ENCODE measurements at regions not wholly inside any gene's neighbourhood (a gene's known extent, or its start where the extent isn't known, plus 50 kb on each side); places are given as distances from the start of the nearest gene placed in this dataset.

GRCh38 chr3:94896994-94897393 lies 834.1 kb downstream of the NSUN3 start:
- DNase-seq: no peak

DNA sequence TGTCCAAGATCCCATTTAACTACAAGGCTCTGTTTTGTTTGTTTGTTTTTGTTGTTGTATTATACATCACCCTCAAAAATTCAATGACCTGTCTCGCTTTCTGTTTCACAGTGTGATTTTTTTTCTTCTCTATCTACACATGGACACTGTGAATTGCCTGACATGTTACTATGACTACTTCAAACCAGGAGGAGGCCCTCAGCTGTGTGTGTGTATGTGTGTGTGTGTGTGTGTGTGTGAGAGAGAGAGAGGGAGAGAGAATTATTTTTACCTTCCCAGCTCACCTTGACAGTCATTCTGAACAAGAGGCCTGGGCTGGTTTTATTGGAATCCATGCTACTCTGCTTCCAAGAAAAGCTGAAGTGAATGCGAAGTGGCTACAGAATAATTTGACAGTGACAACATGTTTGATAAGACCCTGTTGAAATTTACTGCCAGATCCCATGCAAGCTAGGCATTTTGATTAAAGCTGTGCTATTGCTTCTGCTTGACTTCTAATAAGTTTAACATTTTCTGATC lies 841.4 kb downstream of the NSUN3 start:
- no peak for DNase-seq

- no peak for DNase-seq
Observed at GRCh38 chr3:94909726-94910125, 846.9 kb downstream of the NSUN3 start.

DNA sequence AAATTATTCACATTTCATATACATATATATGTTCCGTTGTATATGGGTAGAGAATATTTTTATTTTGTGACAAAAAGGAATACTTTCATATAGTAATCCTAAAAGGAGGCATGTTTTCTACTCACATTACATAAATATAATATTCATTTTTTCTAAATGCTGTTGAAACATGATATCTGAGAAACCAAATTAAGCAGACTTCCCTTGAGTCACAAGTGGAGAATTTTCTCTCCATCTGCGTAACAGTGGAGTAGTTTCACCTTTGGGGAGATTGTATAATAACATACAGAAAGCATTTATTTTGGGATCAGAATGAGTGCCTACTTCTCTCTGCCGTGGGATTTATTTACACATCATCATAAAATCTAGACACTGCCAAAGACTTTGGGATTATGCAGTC lies 849.8 kb downstream of the NSUN3 start:
- DNase-seq: no peak

DNA sequence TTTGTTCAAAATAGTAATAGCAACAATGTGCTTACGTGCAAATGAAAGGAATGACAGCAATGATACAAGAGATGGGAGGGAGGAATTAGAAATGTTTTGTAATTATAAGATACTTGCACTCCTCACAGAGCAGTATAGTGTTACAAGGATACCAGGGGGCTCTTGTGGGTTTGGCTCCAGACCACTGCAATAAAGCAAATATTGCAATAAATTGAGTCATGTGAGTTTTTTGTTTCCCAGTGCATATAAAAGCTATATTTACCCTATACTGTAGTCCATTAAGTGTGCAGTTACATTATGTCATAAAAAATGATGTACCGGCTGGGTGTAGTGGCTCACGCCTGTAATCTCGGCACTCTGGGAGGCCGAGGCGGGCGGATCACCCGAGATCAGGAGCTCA lies 864.3 kb downstream of the NSUN3 start:
- no peak for DNase-seq

- DNase-seq: no peak
Observed at GRCh38 chr3:94928921-94929320, 866.1 kb downstream of the NSUN3 start.

GRCh38 chr3:94935738-94936580 lies 873.1 kb downstream of the NSUN3 start:
- no peak for DNase-seq

DNA sequence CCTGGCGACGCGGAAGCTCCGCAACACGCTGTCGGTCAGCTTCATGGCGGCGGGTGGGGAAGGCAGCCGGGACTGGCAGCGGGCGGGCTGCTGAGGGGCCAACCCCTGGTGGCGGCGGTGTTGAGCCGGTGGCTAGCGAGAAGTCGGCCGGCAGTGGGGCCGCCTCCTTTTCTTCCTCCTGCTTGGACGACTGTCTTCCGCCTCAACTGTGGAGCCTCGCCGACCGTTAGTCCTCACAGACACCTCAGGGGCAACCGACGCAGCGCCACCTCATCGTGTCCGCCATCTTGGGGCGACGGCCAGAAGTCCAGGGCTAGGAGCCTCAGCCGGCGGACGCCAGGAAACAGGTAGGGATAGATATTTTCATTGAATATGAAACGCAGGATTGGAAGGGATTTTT lies 875.1 kb downstream of the NSUN3 start:
- no peak for DNase-seq

DNA sequence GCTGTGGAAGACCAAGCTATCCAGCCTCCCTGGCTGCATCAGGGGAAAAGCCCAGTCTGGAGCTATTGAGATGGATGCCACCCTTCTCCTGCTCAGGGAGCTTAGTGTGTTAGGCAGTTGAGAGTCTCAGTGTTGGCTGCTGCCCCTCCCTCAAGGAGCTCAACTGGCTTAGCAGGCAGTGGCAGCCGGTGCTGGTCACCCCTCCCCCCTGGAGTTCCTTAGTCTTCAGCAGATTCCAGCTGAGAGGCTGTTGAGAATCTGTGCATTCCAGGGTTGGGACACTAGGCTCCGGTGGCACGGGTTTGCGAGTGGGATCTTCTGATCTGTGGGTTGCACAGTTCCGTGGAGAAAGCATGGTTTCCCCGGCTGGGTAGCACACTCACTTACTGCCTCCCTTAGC lies 883.8 kb downstream of the NSUN3 start:
- no peak for DNase-seq

DNA sequence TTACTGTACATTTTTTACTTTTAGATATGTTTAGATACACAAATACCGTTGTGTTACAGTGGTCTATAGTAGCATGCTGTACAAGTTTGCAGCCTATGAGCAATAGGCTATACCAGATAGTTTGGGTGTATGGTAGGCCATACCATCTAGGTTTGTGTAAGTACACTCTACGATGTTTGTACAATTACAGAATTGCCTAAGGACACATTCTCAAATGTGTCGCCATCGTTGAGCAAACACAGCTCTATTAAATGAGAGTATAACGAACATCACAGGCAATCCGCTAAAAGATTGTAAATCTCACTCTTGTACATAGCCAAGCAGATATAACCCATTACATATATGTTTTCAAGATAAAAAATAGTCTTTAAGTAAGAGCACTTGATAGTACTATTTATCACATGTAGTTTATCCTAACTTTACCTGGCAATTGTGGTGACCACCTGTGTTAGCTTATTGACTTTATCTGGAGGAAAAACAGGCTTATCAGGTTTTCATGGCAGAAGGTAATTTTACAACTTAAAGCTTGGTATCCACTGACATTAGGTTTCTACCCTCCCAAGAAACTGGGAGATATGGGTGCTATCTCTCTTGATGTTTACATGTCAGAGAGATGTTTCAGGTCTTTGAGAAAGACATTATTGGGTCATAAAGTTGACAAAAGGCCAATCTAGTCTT lies 898.7 kb downstream of the NSUN3 start:
- DNase-seq: no peak

- no peak for DNase-seq
Observed at GRCh38 chr3:94965867-94966475, 903.1 kb downstream of the NSUN3 start.

GRCh38 chr3:94967196-94967595 lies 904.3 kb downstream of the NSUN3 start:
- DNase-seq: no peak

- no peak for DNase-seq
Observed at GRCh38 chr3:94968519-94968918, 905.7 kb downstream of the NSUN3 start.

DNA sequence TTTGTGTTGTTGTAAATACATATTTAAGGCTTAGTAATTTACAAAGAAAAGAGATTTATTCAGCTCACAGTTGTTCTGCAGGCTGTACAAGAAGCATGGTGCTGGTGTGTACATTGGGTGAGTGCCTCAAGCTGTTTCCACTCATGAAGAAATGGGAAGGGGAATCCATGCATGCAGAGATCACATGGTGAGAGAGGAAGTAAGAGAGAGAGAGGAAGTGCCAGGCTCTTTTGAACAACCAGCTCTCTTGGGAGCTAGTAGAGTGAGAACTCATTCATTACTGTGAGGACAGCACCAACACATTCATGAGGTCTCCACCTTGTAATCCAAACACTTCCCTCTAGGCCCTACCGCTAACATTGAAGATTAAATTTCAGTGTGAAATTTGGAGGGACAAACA lies 909.2 kb downstream of the NSUN3 start:
- DNase-seq: no peak

DNA sequence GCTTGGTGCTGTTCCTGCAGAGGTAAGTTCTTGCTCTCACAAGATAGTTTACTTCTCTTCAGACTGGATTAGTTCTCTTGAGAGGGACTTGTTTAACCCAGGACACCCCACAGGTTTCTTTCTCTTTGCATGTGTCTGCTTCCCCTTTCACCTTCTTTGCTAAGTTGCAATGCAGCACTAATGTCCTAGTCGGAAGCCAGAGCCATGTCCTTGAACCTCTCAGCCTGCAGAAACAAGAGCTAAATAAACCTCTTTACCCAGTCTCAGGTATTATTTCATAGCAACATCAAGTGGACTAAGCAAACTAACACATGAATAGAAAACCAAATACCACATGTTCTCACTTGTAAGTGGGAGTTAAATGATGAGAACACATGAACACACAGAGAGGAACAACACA lies 915.2 kb downstream of the NSUN3 start:
- no peak for DNase-seq

DNA sequence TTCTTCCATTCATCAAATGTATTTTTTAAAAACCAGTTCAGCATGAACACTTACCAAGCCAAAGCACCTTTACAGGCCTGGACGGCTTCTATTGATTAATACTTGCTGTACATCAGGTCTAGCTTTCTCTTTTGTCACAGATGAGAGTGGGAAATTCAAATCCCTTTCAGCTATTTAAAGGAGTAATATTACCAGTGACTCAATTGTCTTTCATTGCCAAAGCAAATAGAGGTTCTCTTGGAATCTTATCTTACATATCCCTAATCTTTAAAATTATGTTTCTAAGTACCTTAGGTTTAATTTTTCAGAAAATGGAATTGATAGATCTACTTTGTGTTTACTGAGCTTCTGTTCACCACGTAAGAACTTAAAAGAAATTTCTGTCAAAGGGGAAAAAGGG lies 922.9 kb downstream of the NSUN3 start:
- DNase-seq: no peak

GRCh38 chr3:94990952-94991705 lies 928.3 kb downstream of the NSUN3 start:
- DNase-seq: no peak

- no peak for DNase-seq
Observed at GRCh38 chr3:94996743-94997142, 933.9 kb downstream of the NSUN3 start.

DNA sequence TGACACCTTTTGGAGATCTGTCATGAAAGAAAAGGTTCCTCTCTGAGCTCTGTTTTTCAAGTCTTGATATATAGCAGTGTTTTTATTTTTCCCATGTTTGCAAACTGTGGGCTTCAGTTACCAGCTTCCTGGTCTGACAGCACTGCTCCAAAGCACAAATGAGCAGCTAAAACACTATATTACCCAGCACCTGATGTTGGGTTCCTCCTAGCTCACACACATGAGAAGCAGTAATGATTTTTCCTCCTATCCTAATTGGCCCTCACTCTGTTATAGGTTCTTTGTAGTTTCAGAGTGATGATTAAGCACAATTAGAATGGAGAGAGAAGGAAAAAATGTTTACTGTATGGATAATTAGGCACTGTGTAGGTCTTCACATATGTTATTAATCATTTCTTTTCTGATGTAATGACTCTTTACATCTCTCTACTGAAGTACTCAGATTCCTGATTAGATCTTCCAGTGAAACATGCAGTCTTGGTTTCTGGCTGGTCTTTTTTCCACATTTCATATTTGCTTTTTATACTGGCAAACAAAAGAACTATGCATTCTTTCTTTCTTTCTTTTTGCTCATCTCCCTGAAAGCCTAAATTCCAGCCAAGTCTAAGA lies 939.7 kb downstream of the NSUN3 start:
- no peak for DNase-seq

DNA sequence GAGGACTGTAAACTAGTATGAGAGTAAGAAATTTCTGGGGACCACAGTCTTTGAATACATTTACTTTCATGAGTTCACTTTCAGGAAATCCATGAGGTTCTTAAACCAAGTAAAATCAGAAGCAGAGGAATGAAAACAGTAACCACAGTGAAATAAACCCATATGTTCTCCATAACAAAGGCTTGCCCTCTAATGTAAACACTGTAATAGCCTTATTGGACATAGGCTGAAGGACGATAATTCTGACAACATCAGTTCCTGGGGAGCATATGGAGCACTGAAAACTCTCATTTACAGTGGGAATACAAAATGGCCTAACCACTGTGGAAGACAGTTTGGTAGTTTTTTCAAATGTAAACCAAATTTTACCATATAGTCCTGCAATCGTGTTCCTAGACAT lies 965.8 kb downstream of the NSUN3 start:
- DNase-seq: no peak

DNA sequence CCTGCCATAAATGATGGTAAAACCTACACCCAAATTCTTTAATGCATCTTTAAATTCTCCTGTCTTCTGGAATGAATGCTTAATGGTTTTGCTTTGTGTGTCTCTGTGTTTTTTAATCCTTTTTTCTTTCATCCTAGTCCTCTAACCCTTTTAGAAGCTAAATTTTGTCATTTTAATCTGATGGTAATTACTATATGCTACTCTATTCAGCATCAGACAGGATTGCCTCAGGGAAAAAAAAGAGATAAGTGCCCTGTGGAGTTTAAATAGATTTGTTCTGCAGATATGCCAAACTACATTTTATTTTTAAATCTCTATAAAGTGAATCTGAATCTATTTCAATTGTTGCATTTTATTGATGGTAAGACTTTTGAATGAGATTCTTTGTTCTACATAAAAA lies 966.8 kb downstream of the NSUN3 start:
- no peak for DNase-seq

DNA sequence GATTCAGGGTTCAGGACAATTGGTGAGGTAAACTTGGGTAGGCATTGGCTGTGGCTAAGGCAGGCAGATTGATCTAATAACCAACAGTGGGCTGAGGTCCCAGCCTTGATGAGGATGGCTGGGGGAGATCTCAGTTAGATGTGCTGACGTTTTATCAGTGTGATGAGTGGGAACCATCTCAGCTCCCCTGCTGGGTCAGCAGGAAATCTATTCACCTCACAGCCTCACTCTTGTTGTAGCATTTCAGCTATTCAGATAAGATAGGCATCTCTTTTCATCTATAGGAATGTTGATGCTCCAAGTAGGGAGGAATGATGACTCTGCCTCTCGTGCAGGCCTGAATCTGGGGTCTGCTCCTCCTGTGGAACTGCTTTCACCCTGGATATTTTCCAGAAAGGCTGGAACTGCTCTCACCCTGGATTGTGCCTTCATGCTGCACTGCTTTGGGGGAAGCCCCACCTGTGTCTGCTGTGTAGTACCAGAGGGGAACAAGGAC lies 973.7 kb downstream of the NSUN3 start:
- no peak for DNase-seq

GRCh38 chr3:95037097-95037496 lies 974.2 kb downstream of the NSUN3 start:
- DNase-seq: no peak
